Brain microvascular endothelial cell (primary cell): ENCODE measurements at regions not wholly inside any gene's neighbourhood (a gene's known extent, or its start where the extent isn't known, plus 50 kb on each side); places are given as distances from the start of the nearest gene placed in this dataset.

Experiments used
- DNase-seq: peaks from one replicate; pipeline ENCODE4 v3.0.0-alpha.2; 2020
- H3K27ac ChIP-seq: fragments of 250-450 bp; sonication (Bioruptor Pico); 2 replicates; pipeline ENCODE4 v1.5.1; 2020; ENCODE audit warnings: mild to moderate bottlenecking, moderate library complexity
- H3K27me3 ChIP-seq: fragments of 250-450 bp; sonication (Bioruptor Pico); replicated peaks from 2 replicates; pipeline ENCODE4 v1.5.1; 2020; ENCODE audit warnings: mild to moderate bottlenecking
- H3K36me3 ChIP-seq: fragments of 250-450 bp; sonication (Bioruptor Pico); replicated peaks from 2 replicates; pipeline ENCODE4 v1.5.1; 2020; ENCODE audit warnings: mild to moderate bottlenecking
- H3K4me3 ChIP-seq: 2 replicates; pipeline ENCODE4 v1.5.1; 2011; ENCODE audit warnings: low read depth, mild to moderate bottlenecking, control low read depth, low read length, moderate library complexity
- CTCF ChIP-seq: IDR thresholded peaks from 2 replicates; pipeline ENCODE4 v1.5.1; 2011; ENCODE audit warnings: low read depth, mild to moderate bottlenecking, moderate library complexity, low read length, control low read depth, inconsistent platforms; ENCODE audit errors: missing control alignments
- in situ Hi-C: cut with HindIII; loops from 2 replicates; pipeline ENCODE4 v1.10.0; 2017; ENCODE audit warnings: low sequenced_read_pairs, low pct_ligation_motif_present

DNA sequence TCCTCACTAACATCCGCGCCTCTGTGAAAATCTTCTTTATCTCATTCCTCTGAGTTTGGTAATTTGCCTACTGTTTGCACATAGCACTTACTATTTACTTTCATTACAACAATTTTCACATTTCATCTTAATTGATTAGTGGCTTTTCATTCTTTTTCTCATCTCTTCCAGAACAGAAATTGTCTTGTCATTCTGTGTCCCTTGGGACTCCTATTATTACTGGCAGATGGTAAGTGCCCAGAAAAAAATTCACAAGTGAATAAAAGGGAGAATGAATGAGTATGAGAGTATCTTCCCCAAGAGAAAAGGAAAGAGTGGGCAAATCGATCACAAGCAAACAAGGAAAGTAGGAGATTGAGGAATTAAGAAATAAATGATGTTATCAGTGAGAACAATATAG is 876.1 kb downstream of the TLE4 start:
- no peaks in the 10 kb centered on the region for H3K27me3 ChIP-seq
- H3K27ac ChIP-seq = no peak overlapping the region
- DNase-seq = no peak
- H3K4me3 ChIP-seq = no peak overlapping the region
- H3K36me3 ChIP-seq = no peaks in the 10 kb centered on the region
- in situ Hi-C loops = no loop called here
- TF ChIP-seq CTCF = no peak

DNA sequence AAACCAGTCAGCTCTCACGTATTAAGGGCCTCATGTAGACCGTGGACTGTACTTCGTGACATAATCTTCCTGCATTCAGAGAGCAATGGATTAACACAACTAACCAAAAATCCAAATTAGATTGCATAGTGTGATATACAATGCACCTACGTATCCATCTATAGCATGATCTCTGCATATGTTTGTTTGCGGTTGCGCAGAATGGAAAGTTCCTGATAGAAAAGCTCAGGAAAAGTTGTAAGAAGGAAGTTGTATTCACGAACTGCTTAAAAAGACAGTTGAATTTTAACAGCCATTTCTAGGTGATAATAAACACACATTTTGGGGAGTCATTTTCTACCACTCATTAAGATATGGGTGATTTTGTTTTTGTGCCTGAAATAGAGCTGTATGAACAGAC is 869.0 kb downstream of the TLE4 start:
- Histone ChIP-seq H3K27ac (no peak overlapping the region), H3K4me3 (no peak overlapping the region), H3K27me3 (no peaks in the 10 kb centered on the region), H3K36me3 (no peaks in the 10 kb centered on the region)
- no peak for TF ChIP-seq CTCF
- in situ Hi-C loops = no loop called here
- no peak for DNase-seq

- no peak overlapping the region for H3K4me3 ChIP-seq
- H3K27me3 ChIP-seq = no peaks in the 10 kb centered on the region
- no peaks in the 10 kb centered on the region for H3K36me3 ChIP-seq
- in situ Hi-C loops = no loop called here
- no peak overlapping the region for H3K27ac ChIP-seq
- no peak for DNase-seq
- TF ChIP-seq CTCF = no peak
Measured at GRCh38 chr9:80437825-80438224, 866.1 kb downstream of the TLE4 start.

DNA sequence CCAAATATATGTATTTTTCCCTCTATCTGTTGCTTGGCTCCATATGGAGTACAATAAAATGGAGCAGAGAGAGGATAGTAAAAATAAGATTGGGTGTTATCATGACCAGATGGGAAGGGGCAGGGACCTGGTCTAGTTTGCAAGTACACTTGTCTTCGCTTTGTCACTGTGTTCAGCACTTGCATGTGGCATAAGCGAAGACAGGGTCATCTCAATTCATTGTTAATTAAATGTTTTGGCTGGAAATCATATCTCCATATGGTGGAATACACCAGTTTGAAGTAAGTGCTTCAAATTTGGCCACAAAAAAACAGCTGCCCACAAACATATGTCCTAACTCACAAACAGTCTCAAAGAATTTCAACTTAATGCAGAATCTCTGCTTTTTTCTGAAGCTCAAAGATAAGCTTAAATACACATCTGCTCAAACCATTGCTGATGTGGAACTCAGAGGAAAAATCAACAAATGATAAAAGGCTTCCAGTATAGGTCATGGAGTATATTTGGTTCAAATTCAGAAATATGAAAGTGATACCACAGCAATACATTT is 865.4 kb downstream of the TLE4 start:
- no peak for DNase-seq
- TF ChIP-seq CTCF = no peak
- H3K36me3 ChIP-seq = no peaks in the 10 kb centered on the region
- no peak overlapping the region for H3K4me3 ChIP-seq
- H3K27me3 ChIP-seq = no peaks in the 10 kb centered on the region
- in situ Hi-C loops = no loop called here
- H3K27ac ChIP-seq = no peak overlapping the region

DNA sequence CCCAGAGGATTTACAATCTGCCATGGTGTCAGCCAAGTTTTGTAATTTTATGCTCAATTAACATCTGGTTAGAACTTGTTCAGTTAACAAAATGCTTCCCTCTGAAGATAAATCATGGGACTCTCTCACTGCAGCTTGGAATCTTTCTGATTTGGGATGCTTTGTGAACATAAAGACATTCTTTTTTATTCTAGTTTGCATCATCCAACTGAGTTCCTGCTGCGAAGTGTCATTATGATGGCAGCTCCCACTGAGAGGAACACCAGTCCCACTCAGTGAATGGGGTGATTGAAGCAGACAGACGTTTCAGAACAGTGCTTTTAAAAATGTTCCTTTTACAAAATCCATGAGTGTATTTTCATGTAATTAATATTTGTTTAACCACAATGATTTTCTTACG is 863.8 kb downstream of the TLE4 start:
- Histone ChIP-seq H3K27me3 (no peaks in the 10 kb centered on the region), H3K4me3 (no peak overlapping the region), H3K27ac (no peak overlapping the region), H3K36me3 (no peaks in the 10 kb centered on the region)
- in situ Hi-C loops = no loop called here
- no peak for DNase-seq
- TF ChIP-seq CTCF = no peak

- no peaks in the 10 kb centered on the region for H3K36me3 ChIP-seq
- in situ Hi-C loops = no loop called here
- no peaks in the 10 kb centered on the region for H3K27me3 ChIP-seq
- no peak for TF ChIP-seq CTCF
- no peak overlapping the region for H3K27ac ChIP-seq
- no peak overlapping the region for H3K4me3 ChIP-seq
- DNase-seq = no peak
Measured at GRCh38 chr9:80426992-80427391, 855.2 kb downstream of the TLE4 start.
